ENCODE measurements at regions not wholly inside any gene's neighbourhood (a gene's known extent, or its start where the extent isn't known, plus 50 kb on each side); places are given as distances from the start of the nearest gene placed in this dataset.

DNA sequence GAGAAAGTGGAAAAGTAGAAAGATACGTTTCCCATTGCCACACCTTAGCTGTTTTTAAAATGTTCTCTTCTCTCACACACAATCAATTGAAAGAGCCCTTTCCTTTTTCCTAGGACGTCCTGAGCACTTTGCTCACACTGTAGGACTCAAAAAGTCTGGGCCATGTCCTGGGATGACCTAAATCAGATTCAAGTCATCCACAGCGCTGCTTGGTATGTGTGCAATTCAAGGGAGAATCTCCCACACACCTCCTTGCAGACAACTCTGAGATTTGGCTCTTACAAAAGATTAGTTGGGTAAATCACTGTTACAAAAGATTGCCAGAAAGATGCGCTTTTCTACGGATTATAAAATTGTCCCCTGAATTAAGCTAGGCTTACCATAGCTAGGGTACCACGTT is 130.1 kb downstream of the RNASET2 start:
- no peak for DNase-seq (ENCODE audit: extremely low read depth, low read depth)
- TF ChIP-seq, protein P1, sequence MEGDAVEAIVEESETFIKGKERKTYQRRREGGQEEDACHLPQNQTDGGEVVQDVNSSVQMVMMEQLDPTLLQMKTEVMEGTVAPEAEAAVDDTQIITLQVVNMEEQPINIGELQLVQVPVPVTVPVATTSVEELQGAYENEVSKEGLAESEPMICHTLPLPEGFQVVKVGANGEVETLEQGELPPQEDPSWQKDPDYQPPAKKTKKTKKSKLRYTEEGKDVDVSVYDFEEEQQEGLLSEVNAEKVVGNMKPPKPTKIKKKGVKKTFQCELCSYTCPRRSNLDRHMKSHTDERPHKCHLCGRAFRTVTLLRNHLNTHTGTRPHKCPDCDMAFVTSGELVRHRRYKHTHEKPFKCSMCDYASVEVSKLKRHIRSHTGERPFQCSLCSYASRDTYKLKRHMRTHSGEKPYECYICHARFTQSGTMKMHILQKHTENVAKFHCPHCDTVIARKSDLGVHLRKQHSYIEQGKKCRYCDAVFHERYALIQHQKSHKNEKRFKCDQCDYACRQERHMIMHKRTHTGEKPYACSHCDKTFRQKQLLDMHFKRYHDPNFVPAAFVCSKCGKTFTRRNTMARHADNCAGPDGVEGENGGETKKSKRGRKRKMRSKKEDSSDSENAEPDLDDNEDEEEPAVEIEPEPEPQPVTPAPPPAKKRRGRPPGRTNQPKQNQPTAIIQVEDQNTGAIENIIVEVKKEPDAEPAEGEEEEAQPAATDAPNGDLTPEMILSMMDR (IDR thresholded peaks at IDR 0.05; ENCODE audit: low read depth, low read length), result no peak

DNA sequence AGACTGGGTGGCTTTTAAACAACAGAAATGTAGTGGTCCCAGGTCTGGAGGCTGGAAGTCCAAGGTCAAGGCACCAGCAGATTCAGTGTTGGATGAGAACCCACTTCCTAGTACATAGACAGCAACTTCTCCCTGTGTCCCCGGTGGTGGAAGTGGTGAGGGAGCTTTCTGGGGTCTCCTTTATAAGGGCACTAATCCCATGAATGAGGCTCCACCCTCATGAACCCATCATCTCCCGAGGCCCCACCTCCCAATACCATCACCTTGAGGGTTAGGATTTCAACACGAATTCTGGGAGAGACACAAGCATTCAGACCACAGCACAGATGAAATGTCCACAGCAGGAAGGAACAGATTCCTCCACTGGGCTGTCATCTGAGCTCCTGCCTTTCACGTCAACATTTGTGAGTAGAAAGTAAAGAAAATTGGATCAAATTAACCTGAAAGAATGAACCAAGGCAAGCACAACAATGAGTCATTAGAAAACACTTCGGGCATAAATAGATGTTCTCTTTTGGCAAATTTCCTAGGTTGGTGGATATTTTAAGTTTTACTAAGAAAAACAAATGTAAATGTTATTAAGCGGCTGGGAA is 130.7 kb downstream of the RNASET2 start:
- TF ChIP-seq, protein P1 (IDR thresholded peaks at IDR 0.05; ENCODE audit: low read depth, low read length), result no peak
- DNase-seq (ENCODE audit: extremely low read depth, low read depth), result no peak

DNA sequence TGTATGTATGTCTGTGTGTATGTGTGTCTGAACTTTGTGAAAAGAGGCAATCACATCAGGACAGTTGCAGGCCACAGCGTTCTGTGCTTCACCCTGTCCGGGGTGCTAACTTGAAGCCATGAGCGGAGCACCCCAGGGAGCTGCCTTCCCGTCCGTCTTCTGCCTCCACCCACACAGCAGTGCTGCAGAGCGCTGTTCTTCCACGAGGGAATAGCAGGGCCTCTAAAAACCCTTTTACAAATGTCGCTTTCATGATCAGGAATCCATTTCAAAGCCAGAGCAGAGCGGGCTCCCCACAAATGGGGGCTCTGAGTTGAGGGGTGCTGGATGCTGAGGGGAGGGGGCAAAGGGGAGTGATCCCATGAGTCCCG is 131.5 kb downstream of the RNASET2 start:
- no peak for DNase-seq (ENCODE audit: extremely low read depth, low read depth)
- TF ChIP-seq, protein P1 (IDR thresholded peaks at IDR 0.05; ENCODE audit: low read depth, low read length), result no peak

DNA sequence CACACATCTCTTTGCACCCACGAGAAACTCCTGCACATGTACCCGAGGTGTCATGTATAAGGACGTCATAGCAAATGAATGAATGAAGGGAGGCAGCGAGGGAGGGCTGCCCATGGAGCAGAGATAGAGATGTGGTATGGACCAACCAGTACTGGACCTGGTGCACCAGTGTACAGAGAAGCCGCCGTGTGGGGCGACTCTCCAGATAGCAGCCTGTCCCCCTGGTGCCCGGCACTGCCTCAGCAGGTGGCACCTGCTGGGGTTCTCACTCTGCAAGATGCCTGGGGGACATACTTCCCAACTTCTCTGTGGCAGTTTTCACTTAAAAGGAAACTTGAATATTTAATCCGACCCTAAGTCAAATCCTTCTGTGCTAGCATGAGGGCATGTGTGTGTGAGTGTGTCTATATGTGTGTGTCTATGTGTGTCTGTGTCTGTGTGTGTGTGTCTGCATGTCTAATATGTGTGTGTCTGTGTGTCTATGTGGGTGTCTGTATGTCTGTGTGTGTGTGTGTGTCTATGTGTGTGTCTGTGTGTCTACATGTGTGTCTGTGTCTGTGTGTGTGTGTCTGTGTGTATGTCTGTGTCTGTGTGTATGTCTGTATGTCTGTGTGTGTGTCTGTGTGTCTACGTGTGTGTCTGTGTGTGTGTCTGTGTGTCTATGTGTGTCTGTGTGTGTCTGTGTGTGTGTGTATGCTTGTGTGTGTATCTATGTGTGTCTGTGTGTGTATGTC is 132.0 kb downstream of the RNASET2 start:
- no peak for DNase-seq (ENCODE audit: extremely low read depth, low read depth)
- TF ChIP-seq, protein P1 (IDR thresholded peaks at IDR 0.05; ENCODE audit: low read depth, low read length), result no peak

DNA sequence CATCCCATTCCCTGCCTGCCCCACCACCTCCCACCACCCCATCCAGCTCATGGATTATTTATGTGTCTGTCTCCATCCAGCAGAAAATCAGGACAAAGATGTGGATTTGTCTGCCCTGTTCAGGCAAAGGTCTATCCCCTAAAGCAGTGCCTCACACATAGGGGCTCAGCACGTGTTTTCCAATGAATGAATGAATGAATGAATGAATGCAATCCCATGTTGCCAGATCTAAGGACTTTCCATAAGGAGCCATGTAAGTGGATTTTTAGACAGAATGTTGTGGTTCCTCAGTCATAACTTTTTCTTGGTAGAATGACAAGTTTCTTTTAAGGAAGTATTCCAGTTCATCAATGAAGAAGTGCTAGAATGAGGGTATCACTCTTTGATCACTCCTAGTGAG is 133.7 kb downstream of the RNASET2 start:
- TF ChIP-seq, protein P1 (IDR thresholded peaks at IDR 0.05; ENCODE audit: low read depth, low read length), result no peak
- no peak for DNase-seq (ENCODE audit: extremely low read depth, low read depth)

DNA sequence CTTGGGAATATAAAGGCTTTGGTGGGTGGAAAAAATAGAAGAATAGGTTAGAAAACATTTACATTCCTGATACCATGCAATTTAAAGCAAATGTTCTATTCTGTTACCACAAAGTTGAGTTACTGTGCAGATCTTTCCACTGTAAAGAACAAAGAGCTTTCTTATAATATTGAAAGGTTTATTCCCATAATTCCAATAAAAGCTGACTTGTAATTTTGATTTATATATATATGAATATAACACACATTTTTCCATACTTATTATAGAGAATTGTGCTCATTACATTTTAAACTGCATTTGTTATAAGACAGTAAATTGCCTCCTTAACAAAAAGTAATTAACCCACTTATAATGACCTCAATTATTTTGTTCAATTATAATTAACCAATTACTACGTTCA is 135.9 kb downstream of the RNASET2 start:
- TF ChIP-seq, protein P1 (IDR thresholded peaks at IDR 0.05; ENCODE audit: low read depth, low read length), result no peak
- DNase-seq (ENCODE audit: extremely low read depth, low read depth), result no peak

DNA sequence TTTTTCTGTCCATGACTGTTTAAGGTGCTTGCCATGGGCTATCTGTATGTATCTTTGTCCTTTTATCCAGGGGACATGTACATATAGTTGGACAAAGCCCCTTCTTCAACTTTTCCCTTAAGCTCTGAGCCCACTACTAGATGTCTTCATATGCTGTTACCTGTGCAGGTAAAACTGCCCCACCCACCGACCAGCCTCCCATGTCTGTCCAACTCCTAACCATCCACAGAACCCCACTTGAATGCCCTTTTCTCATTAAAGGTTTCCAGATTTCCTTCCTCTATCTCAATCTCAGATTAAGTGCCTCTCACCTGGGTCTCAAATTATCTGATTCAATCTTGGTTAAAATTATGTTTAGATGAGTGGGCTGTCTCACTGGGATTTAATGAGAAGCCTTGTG is 136.3 kb downstream of the RNASET2 start:
- no peak for DNase-seq (ENCODE audit: extremely low read depth, low read depth)
- TF ChIP-seq, protein P1 (IDR thresholded peaks at IDR 0.05; ENCODE audit: low read depth, low read length), result no peak
